ENCODE measurements at regions not wholly inside any gene's neighbourhood (a gene's known extent, or its start where the extent isn't known, plus 50 kb on each side); places are given as distances from the start of the nearest gene placed in this dataset.
A peak's percentile ranks its signal among the peaks of the same experiment; 100 is the strongest.

DNA sequence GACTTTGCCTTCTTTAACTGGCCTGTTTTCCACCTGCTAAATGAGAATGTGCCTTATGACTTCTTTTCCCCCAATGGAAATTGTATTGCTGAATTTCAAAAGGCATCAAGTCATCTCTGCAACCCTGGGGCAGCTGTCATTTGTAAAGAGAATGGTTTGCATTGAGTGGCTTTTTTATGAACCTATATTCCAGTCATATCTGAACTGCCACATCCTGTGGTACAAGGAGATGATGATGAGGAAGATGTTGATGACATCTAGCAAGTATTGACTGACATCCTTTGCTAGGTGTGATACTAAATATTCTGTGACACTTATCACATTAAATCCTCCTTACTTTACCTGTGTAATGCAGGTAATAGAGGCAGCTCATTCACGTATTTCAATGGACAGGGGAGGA lies 88.3 kb upstream of the KIAA1217 start:
- no peak overlapping the region for H3K4me3 ChIP-seq (ENCODE audit: low read depth, low read length)
- TF ChIP-seq, protein P1, sequence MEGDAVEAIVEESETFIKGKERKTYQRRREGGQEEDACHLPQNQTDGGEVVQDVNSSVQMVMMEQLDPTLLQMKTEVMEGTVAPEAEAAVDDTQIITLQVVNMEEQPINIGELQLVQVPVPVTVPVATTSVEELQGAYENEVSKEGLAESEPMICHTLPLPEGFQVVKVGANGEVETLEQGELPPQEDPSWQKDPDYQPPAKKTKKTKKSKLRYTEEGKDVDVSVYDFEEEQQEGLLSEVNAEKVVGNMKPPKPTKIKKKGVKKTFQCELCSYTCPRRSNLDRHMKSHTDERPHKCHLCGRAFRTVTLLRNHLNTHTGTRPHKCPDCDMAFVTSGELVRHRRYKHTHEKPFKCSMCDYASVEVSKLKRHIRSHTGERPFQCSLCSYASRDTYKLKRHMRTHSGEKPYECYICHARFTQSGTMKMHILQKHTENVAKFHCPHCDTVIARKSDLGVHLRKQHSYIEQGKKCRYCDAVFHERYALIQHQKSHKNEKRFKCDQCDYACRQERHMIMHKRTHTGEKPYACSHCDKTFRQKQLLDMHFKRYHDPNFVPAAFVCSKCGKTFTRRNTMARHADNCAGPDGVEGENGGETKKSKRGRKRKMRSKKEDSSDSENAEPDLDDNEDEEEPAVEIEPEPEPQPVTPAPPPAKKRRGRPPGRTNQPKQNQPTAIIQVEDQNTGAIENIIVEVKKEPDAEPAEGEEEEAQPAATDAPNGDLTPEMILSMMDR (conservative IDR thresholded peaks at IDR 0.05; ENCODE audit: low read depth, low read length), result no peak
- no peak for DNase-seq (ENCODE audit: low read depth)

DNA sequence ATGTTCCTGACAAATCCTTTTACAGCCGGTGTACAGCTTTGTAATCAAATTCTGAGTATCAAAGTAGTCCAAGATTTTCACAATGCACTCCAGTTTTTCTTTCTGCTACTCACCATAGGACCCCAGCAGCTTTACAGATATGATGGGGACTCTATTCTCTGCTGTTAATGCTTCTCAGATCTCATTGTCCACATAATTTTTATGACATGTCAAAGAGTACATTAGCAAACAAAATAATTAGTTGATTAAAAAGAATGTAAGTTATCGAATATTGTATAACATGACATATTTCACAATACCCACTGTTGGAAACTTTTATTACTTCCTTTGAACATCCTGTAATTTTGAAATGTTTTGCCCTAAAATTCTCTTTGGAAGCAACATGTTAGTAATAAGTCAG lies 81.4 kb upstream of the KIAA1217 start:
- TF ChIP-seq, protein P1 (conservative IDR thresholded peaks at IDR 0.05; ENCODE audit: low read depth, low read length), result no peak
- no peak overlapping the region for H3K4me3 ChIP-seq (ENCODE audit: low read depth, low read length)
- no peak for DNase-seq (ENCODE audit: low read depth)

DNA sequence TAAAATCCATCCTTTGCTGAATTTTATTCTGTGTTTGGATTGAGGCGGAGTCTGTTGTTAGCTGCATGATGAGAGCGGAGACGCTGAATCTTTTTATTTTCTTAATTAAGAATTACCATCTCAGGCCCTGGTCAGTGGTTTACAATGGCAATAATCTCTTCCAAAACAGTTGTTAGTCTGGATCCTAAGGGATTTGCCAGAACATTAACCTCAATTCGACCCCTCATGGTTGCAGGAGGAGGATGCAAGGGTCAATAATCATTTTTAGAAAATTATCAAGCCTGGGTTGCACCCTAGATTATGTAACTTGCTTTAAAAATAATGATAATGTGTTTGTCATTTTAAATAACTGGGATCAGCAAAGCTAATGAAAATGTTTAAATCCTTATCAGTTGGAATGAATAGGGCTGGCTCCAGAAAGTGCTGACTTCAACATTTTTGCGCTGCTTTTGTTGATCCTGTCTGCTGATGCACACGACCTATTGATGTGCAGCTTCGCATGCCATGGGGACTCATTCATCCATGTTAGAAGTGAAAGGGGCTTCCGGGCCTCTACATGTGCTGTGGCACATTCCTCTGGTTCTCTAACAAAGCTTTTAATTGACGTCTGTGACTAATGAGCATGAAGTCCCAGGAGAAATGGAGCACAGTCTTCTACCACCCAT lies 80.7 kb upstream of the KIAA1217 start:
- TF ChIP-seq, protein P1 (conservative IDR thresholded peaks at IDR 0.05; ENCODE audit: low read depth, low read length), result no peak
- DNase-seq (ENCODE audit: low read depth), result peak; percentile 13
- no peak overlapping the region for H3K4me3 ChIP-seq (ENCODE audit: low read depth, low read length)

DNA sequence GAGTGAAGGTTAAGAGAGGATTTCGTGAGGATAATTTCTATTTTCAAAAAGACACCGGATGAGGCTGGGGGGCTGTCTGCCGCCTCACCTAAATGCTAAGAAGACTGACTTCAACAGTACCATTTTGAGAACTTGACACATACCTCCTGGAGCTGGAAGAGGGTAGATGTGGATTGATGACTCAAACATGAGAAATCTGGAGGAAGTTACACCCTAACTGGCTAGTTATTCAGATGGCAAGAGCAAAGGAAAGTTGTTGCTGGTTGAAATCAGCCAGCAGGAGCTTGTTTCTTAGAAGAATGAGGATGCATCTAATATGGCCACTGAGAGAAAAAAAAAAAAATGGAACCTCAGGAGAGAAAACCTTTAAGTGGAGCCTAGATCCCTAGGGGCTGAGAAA lies 76.2 kb upstream of the KIAA1217 start:
- TF ChIP-seq, protein P1 (conservative IDR thresholded peaks at IDR 0.05; ENCODE audit: low read depth, low read length), result no peak
- DNase-seq (ENCODE audit: low read depth), result peak; percentile 21
- no peak overlapping the region for H3K4me3 ChIP-seq (ENCODE audit: low read depth, low read length)

DNA sequence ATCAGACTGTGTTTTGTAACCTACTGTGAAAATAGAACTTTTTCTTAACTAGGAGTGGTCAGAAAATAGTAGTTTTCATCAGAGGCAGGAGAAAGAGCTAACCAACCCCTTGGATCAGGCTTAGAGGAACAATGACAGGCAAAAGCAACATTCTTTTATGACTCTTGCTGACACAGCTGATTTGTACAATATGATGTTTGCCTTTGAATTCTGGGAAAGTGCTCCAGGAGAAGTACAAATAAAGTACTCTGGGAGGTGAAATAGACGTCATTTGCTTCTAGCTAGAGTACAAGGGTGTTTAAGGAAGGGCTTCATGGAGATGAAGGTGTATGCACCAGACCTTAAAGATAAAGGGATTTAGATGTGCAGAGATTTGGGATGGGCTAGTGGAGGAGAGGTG lies 75.1 kb upstream of the KIAA1217 start:
- no peak for DNase-seq (ENCODE audit: low read depth)
- no peak overlapping the region for H3K4me3 ChIP-seq (ENCODE audit: low read depth, low read length)

DNA sequence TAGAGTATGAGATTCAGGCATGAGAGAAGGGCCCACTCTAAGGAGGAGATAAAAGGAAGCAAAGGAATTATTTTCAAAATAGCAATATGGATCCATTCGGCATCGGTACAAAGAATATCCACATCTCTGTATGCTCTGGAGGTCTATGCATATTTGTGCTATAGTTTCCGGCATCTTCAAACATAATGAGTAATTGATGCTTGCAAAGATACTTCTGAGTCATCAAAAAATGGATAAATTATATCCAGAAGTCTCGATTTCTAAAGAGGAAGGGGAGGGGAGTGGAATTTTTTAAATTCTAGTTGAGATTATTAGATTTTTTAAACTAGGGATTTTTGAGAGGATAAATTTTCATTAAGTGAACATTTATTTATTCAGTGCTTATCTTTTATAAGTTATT lies 72.9 kb upstream of the KIAA1217 start:
- TF ChIP-seq, protein P1 (conservative IDR thresholded peaks at IDR 0.05; ENCODE audit: low read depth, low read length), result no peak
- H3K4me3 ChIP-seq (ENCODE audit: low read depth, low read length), result no peak overlapping the region
- no peak for DNase-seq (ENCODE audit: low read depth)

More for the DNA sequence above, 75.1 kb upstream of the KIAA1217 start:
- TF ChIP-seq, protein P1 (conservative IDR thresholded peaks at IDR 0.05; ENCODE audit: low read depth, low read length), result no peak

DNA sequence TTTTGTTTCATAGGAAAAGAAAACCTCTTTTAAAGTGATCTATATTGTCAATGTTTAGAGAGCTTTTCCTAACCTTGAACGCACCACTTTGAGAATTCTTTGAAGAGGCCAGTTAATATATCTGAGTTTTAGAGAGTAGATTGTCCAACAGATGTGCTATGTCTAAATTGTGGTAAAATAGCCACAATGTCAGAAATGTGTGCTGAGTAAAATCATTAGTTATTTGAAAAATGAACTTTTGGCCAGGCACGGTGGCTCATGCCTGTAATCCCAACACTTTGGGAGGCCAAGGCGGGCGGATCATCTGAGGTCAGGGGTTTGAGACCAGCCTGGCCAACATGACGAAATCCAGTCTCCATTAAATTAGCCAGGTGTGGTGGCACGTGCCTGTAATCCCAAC lies 61.6 kb upstream of the KIAA1217 start:
- DNase-seq (ENCODE audit: low read depth), result no peak
- no peak overlapping the region for H3K4me3 ChIP-seq (ENCODE audit: low read depth, low read length)
- TF ChIP-seq, protein P1 (conservative IDR thresholded peaks at IDR 0.05; ENCODE audit: low read depth, low read length), result no peak

All from choroid plexus epithelial cell (primary cell).